ENCODE measurements at regions not wholly inside any gene's neighbourhood (a gene's known extent, or its start where the extent isn't known, plus 50 kb on each side); places are given as distances from the start of the nearest gene placed in this dataset.
A peak's percentile ranks its signal among the peaks of the same experiment; 100 is the strongest.
"Not testable (repeated sequence)": the region's sequence is repeated elsewhere in the genome, so short reads cannot be mapped to it uniquely, and the experiment has no call there.

DNA sequence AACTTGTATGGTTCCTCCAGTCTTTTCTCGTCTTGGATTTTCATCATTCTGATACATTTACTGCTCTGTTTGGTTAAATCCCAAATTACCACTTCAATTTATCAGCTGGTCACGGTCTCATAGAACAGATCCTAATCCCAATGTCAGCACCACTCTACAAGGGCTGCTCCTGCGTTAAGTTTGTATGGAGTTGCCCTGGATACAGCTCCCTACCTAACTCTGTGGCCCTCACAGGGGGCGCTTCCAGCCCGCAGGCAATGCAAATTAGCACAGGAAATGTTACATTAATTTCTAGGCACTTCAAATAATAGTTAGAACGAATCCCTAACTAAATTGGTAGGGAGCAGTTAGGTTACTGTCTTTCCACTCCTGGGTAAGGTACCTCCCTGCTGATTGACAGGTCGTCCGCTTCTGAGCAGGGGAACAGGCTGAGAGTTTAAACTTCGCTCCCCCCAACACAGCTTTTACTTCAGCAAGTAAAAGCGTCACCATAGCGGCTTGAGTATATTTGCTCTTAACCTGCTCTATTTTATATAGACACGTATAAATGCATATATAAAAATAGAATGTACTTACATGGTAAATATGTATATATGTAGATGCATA lies 238.5 kb upstream of the FANCL start:
- Mint-ChIP-seq H3K27me3 (no peaks in the 10 kb centered on the region), H3K36me3 (ENCODE audit: low read depth) (no peaks in the 10 kb centered on the region), H3K4me1 (no peaks in the 10 kb centered on the region), H3K4me3 (no peak overlapping the region), H3K27ac (no peak overlapping the region), H3K9me3 (no peaks in the 10 kb centered on the region)
- DNase-seq (no peak), ATAC-seq (no peak)

DNA sequence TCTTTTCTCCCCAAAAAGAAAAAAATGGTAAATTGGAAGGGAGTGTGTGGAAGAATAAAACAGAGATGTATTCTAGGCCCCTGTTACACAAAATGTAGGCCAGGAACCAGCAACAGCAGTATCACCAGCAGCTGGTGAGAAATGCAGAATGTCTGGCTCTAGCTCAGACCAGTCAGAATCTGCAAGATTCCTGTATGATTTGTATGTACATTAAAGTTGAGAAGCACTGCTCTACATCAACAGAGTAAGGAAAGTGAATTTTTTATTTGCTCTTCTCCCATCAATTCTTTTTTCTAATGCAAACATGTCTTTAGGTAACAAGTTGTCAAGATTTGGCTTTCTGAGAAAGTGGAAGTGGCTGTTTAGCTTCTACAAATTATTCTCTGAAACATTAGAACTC lies 235.4 kb upstream of the FANCL start:
- Mint-ChIP-seq H3K4me3 (no peak overlapping the region), H3K27ac (no peak overlapping the region), H3K27me3 (no peaks in the 10 kb centered on the region), H3K4me1 (no peaks in the 10 kb centered on the region), H3K36me3 (ENCODE audit: low read depth) (no peaks in the 10 kb centered on the region), H3K9me3 (no peaks in the 10 kb centered on the region)
- no peak for ATAC-seq
- DNase-seq = no peak

DNA sequence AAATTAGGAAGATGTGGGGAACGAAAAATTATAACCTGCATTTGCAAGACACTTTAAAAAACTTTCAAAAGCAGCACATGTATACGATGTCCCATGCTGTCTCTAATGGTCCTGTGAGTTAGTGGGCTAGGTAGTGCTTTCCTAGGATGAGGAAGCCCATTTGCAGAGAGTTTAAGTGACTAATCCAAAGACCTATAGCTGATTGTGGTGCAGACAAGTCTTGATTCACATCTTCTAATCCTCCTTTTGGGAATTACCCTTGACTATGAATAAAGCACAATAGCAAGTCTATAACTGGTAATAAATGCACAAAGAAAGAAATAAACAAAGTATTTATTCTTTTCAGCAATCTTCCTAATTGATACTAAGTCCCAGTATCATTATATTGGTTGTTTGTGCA lies 234.6 kb upstream of the FANCL start:
- H3K4me1 Mint-ChIP-seq = no peaks in the 10 kb centered on the region
- no peaks in the 10 kb centered on the region for H3K36me3 Mint-ChIP-seq (ENCODE audit: low read depth)
- no peak overlapping the region for H3K27ac Mint-ChIP-seq
- H3K27me3 Mint-ChIP-seq = no peaks in the 10 kb centered on the region
- no peaks in the 10 kb centered on the region for H3K9me3 Mint-ChIP-seq
- ATAC-seq (no peak), DNase-seq (no peak)
- H3K4me3 Mint-ChIP-seq = no peak overlapping the region

- H3K9me3 Mint-ChIP-seq = no peaks in the 10 kb centered on the region
- no peaks in the 10 kb centered on the region for H3K36me3 Mint-ChIP-seq (ENCODE audit: low read depth)
- no peaks in the 10 kb centered on the region for H3K4me1 Mint-ChIP-seq
- no peak for ATAC-seq
- H3K27me3 Mint-ChIP-seq = no peaks in the 10 kb centered on the region
- H3K4me3 Mint-ChIP-seq = no peak overlapping the region
- H3K27ac Mint-ChIP-seq = no peak overlapping the region
- DNase-seq = no peak
Measured at GRCh38 chr2:58473165-58473564, 232.0 kb upstream of the FANCL start.

DNA sequence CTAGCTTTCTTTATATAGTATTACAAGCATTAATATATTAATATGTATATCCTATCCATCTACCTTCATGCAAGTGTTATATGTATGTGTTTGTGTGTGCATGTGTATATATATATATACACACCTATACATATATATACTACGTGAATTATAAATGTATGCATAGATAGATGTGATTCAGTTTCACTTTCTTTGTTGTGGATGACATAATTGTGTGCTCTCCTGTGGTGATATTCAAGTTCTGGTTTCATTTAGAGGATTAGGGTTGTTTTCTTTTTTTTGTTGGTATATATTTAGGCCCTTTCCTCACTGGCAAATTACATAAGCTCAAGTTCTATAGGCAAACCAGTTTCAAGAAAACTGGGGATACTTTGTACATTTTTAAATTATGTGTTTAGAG lies 225.7 kb upstream of the FANCL start:
- Mint-ChIP-seq H3K36me3 (ENCODE audit: low read depth) (no peaks in the 10 kb centered on the region), H3K27me3 (no peaks in the 10 kb centered on the region), H3K4me3 (no peak overlapping the region), H3K9me3 (no peaks in the 10 kb centered on the region), H3K4me1 (peaks cover 2% of the 10 kb centered on the region), H3K27ac (no peak overlapping the region)
- ATAC-seq = no peak
- no peak for DNase-seq

DNA sequence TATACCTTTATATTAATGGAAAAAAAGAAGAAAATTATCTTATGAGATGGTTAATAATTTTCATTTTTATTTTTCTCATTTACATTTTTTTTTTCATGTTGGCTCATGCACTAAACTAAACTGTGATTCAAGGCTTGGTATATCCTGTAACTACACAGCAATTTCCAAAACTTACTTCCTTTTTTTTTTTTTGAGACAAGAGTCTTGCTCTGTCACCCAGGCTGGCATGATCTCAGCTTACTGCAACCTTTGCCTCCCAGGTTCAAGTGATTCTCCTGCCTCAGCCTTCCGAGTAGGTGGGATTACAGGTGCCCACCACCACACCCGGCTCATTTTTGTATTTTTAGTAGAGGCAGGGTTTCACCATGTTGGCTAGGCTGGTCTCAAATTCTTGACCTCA lies 224.9 kb upstream of the FANCL start:
- not testable (repeated sequence) for H3K4me1 Mint-ChIP-seq; DNase-seq; H3K4me3 Mint-ChIP-seq; H3K36me3 Mint-ChIP-seq (ENCODE audit: low read depth); H3K9me3 Mint-ChIP-seq; ATAC-seq; H3K27ac Mint-ChIP-seq; H3K27me3 Mint-ChIP-seq

GRCh38 chr2:58460670-58461069 lies 219.5 kb upstream of the FANCL start:
- Mint-ChIP-seq H3K4me1 (no peaks in the 10 kb centered on the region), H3K4me3 (no peak overlapping the region), H3K36me3 (ENCODE audit: low read depth) (no peaks in the 10 kb centered on the region), H3K27me3 (no peaks in the 10 kb centered on the region), H3K9me3 (no peaks in the 10 kb centered on the region), H3K27ac (no peak overlapping the region)
- no peak for DNase-seq
- ATAC-seq = no peak

- Mint-ChIP-seq H3K4me1 (no peaks in the 10 kb centered on the region), H3K9me3 (no peaks in the 10 kb centered on the region), H3K4me3 (no peak overlapping the region), H3K27ac (no peak overlapping the region), H3K36me3 (ENCODE audit: low read depth) (no peaks in the 10 kb centered on the region), H3K27me3 (peaks cover 4% of the 10 kb centered on the region)
- ATAC-seq (no peak), DNase-seq (no peak)
Measured at GRCh38 chr2:58449286-58450010, 208.3 kb upstream of the FANCL start.

GRCh38 chr2:58448845-58449244 lies 207.7 kb upstream of the FANCL start:
- H3K4me3 Mint-ChIP-seq = no peak overlapping the region
- H3K36me3 Mint-ChIP-seq (ENCODE audit: low read depth) = no peaks in the 10 kb centered on the region
- H3K27me3 Mint-ChIP-seq = peaks cover 4% of the 10 kb centered on the region
- no peak overlapping the region for H3K27ac Mint-ChIP-seq
- ATAC-seq (no peak), DNase-seq (no peak)
- H3K4me1 Mint-ChIP-seq = no peaks in the 10 kb centered on the region
- H3K9me3 Mint-ChIP-seq = no peaks in the 10 kb centered on the region

GRCh38 chr2:58448065-58448507 lies 207.0 kb upstream of the FANCL start:
- peak; percentile 26 for DNase-seq
- H3K4me3 Mint-ChIP-seq = no peak overlapping the region
- no peaks in the 10 kb centered on the region for H3K36me3 Mint-ChIP-seq (ENCODE audit: low read depth)
- H3K9me3 Mint-ChIP-seq = no peaks in the 10 kb centered on the region
- no peak overlapping the region for H3K27ac Mint-ChIP-seq
- ATAC-seq = peak; percentile 71
- peaks cover 4% of the 10 kb centered on the region for H3K27me3 Mint-ChIP-seq
- H3K4me1 Mint-ChIP-seq = no peaks in the 10 kb centered on the region

DNA sequence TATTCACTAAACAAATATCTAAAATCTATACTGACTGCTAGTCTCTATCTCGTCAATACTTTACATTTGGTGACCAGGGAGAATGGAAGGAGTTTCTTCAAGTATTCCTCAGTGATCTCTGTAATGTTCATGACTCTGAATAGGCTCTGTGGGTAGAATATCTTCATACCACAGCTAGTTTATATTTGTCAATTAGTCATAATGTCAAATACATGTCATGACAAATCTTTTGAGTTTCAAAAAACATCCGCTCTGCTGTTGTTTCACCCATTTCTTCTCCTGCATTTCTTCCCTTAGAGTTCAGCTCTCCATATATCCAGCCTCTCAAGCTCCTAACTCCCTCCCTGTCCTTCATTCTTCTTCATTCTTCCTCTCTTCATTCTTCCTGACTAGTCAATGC lies 206.5 kb upstream of the FANCL start:
- ATAC-seq (no peak), DNase-seq (no peak)
- no peaks in the 10 kb centered on the region for H3K9me3 Mint-ChIP-seq
- no peak overlapping the region for H3K4me3 Mint-ChIP-seq
- no peaks in the 10 kb centered on the region for H3K36me3 Mint-ChIP-seq (ENCODE audit: low read depth)
- H3K4me1 Mint-ChIP-seq = no peaks in the 10 kb centered on the region
- H3K27ac Mint-ChIP-seq = no peak overlapping the region
- peaks cover 4% of the 10 kb centered on the region for H3K27me3 Mint-ChIP-seq

- no peaks in the 10 kb centered on the region for H3K4me1 Mint-ChIP-seq
- no peak overlapping the region for H3K27ac Mint-ChIP-seq
- DNase-seq = no peak
- ATAC-seq = no peak
- H3K4me3 Mint-ChIP-seq = no peak overlapping the region
- no peaks in the 10 kb centered on the region for H3K27me3 Mint-ChIP-seq
- H3K9me3 Mint-ChIP-seq = no peaks in the 10 kb centered on the region
- H3K36me3 Mint-ChIP-seq (ENCODE audit: low read depth) = no peaks in the 10 kb centered on the region
Measured at GRCh38 chr2:58441643-58442042, 200.5 kb upstream of the FANCL start.

DNA sequence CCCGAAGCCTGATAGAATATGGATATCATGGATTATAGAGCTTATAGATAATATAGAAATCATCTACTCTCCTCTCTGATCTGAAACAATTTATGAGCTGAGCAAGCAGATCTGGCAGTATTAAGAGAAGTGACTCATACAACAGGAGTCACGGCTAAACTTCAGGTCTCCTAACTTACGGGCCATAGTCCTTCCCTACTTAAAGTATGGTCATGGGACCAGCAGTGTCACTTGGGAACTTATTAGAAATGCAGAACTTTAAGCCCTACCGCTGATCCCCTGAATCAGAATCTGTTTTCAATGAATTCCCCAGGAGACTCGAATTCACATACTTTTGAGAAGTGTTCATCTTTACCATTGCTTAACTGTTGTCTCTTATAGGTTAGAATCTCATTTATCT lies 195.7 kb upstream of the FANCL start:
- no peaks in the 10 kb centered on the region for H3K27me3 Mint-ChIP-seq
- no peak for DNase-seq
- no peaks in the 10 kb centered on the region for H3K4me1 Mint-ChIP-seq
- H3K27ac Mint-ChIP-seq = no peak overlapping the region
- no peaks in the 10 kb centered on the region for H3K36me3 Mint-ChIP-seq (ENCODE audit: low read depth)
- no peaks in the 10 kb centered on the region for H3K9me3 Mint-ChIP-seq
- no peak for ATAC-seq
- no peak overlapping the region for H3K4me3 Mint-ChIP-seq

DNA sequence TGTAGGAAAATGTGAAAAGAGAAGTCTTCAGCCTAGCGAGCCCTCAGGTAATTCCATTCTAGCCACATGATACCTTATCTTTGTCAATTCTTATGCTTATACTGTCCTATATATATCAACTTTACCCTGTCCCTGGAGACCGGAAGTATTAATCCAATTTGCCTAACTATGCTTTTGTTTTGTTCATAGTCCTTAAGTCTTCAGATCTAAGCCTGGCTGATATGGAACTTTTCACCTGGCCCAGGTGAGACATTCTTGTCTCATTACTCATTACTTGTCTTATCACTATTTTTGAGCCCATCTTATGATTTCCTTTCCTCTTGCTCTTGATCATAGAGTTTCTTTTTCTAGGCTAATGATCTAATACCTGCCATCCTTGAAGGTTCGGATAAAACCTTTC lies 194.1 kb upstream of the FANCL start:
- Mint-ChIP-seq H3K4me3 (no peak overlapping the region), H3K36me3 (ENCODE audit: low read depth) (no peaks in the 10 kb centered on the region), H3K27me3 (peaks cover 2% of the 10 kb centered on the region), H3K4me1 (no peaks in the 10 kb centered on the region), H3K27ac (no peak overlapping the region), H3K9me3 (no peaks in the 10 kb centered on the region)
- ATAC-seq = no peak
- no peak for DNase-seq

GRCh38 chr2:58434692-58435091 lies 193.6 kb upstream of the FANCL start:
- ATAC-seq (no peak), DNase-seq (no peak)
- Mint-ChIP-seq H3K9me3 (no peaks in the 10 kb centered on the region), H3K4me1 (no peaks in the 10 kb centered on the region), H3K27me3 (peaks cover 4% of the 10 kb centered on the region), H3K27ac (no peak overlapping the region), H3K36me3 (ENCODE audit: low read depth) (no peaks in the 10 kb centered on the region), H3K4me3 (no peak overlapping the region)

Data from activated naive CD8-positive, alpha-beta T cell treated with anti-CD3 and anti-CD28 coated beads, Interleukin-2, amount 50 U/mL, for 24 hours (primary cell).